ENCODE measurements at regions not wholly inside any gene's neighbourhood (a gene's known extent, or its start where the extent isn't known, plus 50 kb on each side); places are given as distances from the start of the nearest gene placed in this dataset.
"Not testable (repeated sequence)": the region's sequence is repeated elsewhere in the genome, so short reads cannot be mapped to it uniquely, and the experiment has no call there.

DNA sequence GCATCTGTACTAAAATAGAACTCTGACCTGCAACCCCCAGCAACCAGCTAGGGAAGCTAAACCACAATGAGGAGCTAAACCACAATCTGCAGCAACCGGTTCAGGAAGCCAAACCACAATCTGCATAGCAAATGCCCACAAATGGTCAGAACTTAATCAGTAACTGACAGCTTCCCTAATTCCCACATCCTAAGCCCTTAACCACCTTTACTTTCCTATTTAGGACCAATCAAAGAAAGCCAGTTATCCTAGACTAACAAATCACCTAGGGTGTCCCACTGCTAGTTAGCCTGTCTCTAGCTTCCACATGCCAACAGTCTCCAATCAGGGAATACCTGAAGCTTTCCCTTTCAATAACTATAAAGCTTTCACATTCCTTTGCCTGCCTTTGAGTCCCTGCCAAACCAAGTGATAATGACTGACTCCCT lies 424.6 kb upstream of the PTCHD4 start:
- H3K27ac ChIP-seq (replicated peaks) = no peak overlapping the region
- no peak overlapping the region for H3K4me3 ChIP-seq (replicated peaks; ENCODE audit: insufficient read depth, low read length)
- no peaks in the 10 kb centered on the region for H3K27me3 ChIP-seq (ENCODE audit: insufficient read depth, poor library complexity, severe bottlenecking)
- TF ChIP-seq, protein P1, sequence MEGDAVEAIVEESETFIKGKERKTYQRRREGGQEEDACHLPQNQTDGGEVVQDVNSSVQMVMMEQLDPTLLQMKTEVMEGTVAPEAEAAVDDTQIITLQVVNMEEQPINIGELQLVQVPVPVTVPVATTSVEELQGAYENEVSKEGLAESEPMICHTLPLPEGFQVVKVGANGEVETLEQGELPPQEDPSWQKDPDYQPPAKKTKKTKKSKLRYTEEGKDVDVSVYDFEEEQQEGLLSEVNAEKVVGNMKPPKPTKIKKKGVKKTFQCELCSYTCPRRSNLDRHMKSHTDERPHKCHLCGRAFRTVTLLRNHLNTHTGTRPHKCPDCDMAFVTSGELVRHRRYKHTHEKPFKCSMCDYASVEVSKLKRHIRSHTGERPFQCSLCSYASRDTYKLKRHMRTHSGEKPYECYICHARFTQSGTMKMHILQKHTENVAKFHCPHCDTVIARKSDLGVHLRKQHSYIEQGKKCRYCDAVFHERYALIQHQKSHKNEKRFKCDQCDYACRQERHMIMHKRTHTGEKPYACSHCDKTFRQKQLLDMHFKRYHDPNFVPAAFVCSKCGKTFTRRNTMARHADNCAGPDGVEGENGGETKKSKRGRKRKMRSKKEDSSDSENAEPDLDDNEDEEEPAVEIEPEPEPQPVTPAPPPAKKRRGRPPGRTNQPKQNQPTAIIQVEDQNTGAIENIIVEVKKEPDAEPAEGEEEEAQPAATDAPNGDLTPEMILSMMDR (IDR thresholded peaks at IDR 0.05; ENCODE audit: insufficient read depth, low read length) = no peak
- no peak for TF ChIP-seq SPI1 (IDR thresholded peaks at IDR 0.05; ENCODE audit: borderline replicate concordance, low read depth)
- TF ChIP-seq, protein P2, sequence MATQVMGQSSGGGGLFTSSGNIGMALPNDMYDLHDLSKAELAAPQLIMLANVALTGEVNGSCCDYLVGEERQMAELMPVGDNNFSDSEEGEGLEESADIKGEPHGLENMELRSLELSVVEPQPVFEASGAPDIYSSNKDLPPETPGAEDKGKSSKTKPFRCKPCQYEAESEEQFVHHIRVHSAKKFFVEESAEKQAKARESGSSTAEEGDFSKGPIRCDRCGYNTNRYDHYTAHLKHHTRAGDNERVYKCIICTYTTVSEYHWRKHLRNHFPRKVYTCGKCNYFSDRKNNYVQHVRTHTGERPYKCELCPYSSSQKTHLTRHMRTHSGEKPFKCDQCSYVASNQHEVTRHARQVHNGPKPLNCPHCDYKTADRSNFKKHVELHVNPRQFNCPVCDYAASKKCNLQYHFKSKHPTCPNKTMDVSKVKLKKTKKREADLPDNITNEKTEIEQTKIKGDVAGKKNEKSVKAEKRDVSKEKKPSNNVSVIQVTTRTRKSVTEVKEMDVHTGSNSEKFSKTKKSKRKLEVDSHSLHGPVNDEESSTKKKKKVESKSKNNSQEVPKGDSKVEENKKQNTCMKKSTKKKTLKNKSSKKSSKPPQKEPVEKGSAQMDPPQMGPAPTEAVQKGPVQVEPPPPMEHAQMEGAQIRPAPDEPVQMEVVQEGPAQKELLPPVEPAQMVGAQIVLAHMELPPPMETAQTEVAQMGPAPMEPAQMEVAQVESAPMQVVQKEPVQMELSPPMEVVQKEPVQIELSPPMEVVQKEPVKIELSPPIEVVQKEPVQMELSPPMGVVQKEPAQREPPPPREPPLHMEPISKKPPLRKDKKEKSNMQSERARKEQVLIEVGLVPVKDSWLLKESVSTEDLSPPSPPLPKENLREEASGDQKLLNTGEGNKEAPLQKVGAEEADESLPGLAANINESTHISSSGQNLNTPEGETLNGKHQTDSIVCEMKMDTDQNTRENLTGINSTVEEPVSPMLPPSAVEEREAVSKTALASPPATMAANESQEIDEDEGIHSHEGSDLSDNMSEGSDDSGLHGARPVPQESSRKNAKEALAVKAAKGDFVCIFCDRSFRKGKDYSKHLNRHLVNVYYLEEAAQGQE (IDR thresholded peaks at IDR 0.05; ENCODE audit: insufficient replicate concordance, low read depth) = no peak
- no peak for TF ChIP-seq GABPA (IDR thresholded peaks at IDR 0.05; ENCODE audit: low read depth)
- TF ChIP-seq POLR2AphosphoS5 (IDR thresholded peaks at IDR 0.05; ENCODE audit: low read depth) = no peak
- peak in 1 of 2 experiments; percentile 4 for DNase-seq (ENCODE audit: low read depth in 1 of 2, low spot score in 1 of 2)

DNA sequence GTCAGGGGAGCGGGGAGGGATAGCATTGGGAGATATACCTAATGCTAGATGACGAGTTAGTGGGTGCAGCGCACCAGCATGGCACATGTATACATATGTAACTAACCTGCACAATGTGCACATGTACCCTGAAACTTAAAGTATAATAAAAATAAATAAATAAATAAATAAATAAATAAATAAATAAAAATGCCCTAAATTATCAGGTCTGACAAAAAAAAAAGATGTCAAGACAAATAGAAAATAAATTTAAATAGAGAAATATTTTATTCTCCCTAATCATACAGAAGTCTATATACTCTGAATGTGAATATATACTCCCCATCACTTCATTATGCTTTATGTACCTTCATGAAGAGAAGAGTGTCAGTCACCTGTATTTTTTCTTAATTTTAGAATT lies 420.0 kb upstream of the PTCHD4 start:
- DNase-seq (ENCODE audit: low read depth in 1 of 2, low spot score in 1 of 2); H3K27me3 ChIP-seq (ENCODE audit: insufficient read depth, poor library complexity, severe bottlenecking); H3K27ac ChIP-seq (replicated peaks); H3K4me3 ChIP-seq (replicated peaks; ENCODE audit: insufficient read depth, low read length): not testable (repeated sequence)

DNA sequence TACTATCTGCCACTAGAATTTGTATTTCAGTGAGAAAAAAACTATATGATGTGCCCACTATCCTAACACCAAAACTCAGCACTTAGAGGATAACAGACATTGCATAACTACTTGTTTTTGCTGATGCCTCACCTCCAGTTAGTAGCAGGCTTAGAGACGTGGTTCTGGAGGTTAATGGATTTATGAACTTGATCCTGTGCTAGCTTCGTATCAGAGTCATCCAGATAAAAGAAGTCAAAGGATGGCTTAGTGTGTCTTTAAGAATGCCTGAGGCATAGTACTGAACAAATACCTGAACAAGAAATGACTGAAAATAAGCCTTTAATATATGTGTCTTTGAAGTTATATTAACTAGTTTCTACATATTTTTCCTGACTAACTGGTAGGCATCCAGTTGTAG lies 414.9 kb upstream of the PTCHD4 start:
- TF ChIP-seq, protein P2 (IDR thresholded peaks at IDR 0.05; ENCODE audit: insufficient replicate concordance, low read depth) = no peak
- TF ChIP-seq GABPA (IDR thresholded peaks at IDR 0.05; ENCODE audit: low read depth) = no peak
- TF ChIP-seq, protein P1 (IDR thresholded peaks at IDR 0.05; ENCODE audit: insufficient read depth, low read length) = no peak
- H3K27me3 ChIP-seq (ENCODE audit: insufficient read depth, poor library complexity, severe bottlenecking) = no peaks in the 10 kb centered on the region
- H3K4me3 ChIP-seq (replicated peaks; ENCODE audit: insufficient read depth, low read length) = no peak overlapping the region
- DNase-seq (ENCODE audit: low read depth in 1 of 2, low spot score in 1 of 2) = no peak
- H3K27ac ChIP-seq (replicated peaks) = no peak overlapping the region

DNA sequence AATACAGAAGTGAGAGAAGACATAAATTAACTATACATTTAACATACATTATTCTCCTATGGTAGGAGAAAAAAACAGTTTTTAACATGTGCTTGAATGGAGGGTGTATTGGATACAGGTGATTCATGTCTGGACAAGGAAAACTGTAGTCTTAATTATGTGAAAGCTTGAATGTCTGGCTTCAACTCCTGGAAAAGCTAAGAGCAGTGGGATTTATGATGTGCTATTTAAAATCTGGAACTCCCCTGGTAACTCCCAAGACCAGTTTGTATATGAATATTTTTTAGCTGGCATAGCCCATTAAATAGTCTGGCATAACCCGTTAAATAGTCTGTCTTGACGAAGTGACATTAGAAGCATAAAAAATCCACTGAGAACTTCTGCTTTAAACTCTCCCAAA lies 410.0 kb upstream of the PTCHD4 start:
- H3K27me3 ChIP-seq (ENCODE audit: insufficient read depth, poor library complexity, severe bottlenecking) = no peaks in the 10 kb centered on the region
- no peak for DNase-seq (ENCODE audit: low read depth in 1 of 2, low spot score in 1 of 2)
- H3K4me3 ChIP-seq (replicated peaks; ENCODE audit: insufficient read depth, low read length) = no peak overlapping the region
- TF ChIP-seq, protein P2 (IDR thresholded peaks at IDR 0.05; ENCODE audit: insufficient replicate concordance, low read depth) = no peak
- TF ChIP-seq POLR2AphosphoS5 (IDR thresholded peaks at IDR 0.05; ENCODE audit: low read depth) (no peak), GABPA (IDR thresholded peaks at IDR 0.05; ENCODE audit: low read depth) (no peak), SPI1 (IDR thresholded peaks at IDR 0.05; ENCODE audit: borderline replicate concordance, low read depth) (no peak)
- TF ChIP-seq, protein P1 (IDR thresholded peaks at IDR 0.05; ENCODE audit: insufficient read depth, low read length) = no peak
- H3K27ac ChIP-seq (replicated peaks) = no peak overlapping the region
